HL-60 (cell line): ENCODE measurements at regions not wholly inside any gene's neighbourhood (a gene's known extent, or its start where the extent isn't known, plus 50 kb on each side); places are given as distances from the start of the nearest gene placed in this dataset.

Experiments used
- GABPA ChIP-seq: IDR thresholded peaks from 2 replicates; pipeline ENCODE4 v1.6.1; 2012; ENCODE audit warnings: low read depth
- POLR2AphosphoS5 ChIP-seq: IDR thresholded peaks from 2 replicates; pipeline ENCODE4 v1.6.1; 2012; ENCODE audit warnings: low read depth
- SPI1 ChIP-seq: IDR thresholded peaks from 2 replicates; pipeline ENCODE4 v1.6.1; 2012; ENCODE audit warnings: low read depth, mild to moderate bottlenecking, borderline replicate concordance
- TF ChIP-seq, protein P1 (sequence below): IDR thresholded peaks from one replicate; pipeline ENCODE4 v1.5.1; 2011; ENCODE audit warnings: low read length, control low read depth, inconsistent platforms; ENCODE audit not compliant: insufficient read depth
- TF ChIP-seq, protein P2 (sequence below): IDR thresholded peaks from 2 replicates; pipeline ENCODE4 v1.6.1; 2012; ENCODE audit warnings: low read depth; ENCODE audit not compliant: insufficient replicate concordance

DNA sequence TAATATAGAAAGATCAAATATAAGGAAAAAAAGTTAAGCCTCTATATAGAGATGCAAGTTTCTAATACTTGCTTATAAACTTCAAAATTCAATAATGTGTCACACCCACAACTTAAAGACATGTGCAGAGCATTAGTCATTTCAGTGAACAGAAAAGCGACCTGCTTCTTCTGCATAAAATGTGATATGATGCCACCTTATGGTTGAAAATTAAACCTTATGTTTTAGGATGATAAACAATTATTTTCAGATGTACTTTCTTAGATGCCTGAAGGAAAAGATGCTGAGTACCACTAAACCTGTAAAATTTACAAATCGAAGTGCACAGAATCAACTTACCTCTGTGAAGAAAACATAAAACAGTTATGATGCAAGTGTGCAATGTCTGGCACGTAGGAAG, 96.0 kb downstream of the MTERF1 start:
- TF ChIP-seq, protein P1, sequence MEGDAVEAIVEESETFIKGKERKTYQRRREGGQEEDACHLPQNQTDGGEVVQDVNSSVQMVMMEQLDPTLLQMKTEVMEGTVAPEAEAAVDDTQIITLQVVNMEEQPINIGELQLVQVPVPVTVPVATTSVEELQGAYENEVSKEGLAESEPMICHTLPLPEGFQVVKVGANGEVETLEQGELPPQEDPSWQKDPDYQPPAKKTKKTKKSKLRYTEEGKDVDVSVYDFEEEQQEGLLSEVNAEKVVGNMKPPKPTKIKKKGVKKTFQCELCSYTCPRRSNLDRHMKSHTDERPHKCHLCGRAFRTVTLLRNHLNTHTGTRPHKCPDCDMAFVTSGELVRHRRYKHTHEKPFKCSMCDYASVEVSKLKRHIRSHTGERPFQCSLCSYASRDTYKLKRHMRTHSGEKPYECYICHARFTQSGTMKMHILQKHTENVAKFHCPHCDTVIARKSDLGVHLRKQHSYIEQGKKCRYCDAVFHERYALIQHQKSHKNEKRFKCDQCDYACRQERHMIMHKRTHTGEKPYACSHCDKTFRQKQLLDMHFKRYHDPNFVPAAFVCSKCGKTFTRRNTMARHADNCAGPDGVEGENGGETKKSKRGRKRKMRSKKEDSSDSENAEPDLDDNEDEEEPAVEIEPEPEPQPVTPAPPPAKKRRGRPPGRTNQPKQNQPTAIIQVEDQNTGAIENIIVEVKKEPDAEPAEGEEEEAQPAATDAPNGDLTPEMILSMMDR = no peak
- TF ChIP-seq SPI1 (no peak), POLR2AphosphoS5 (no peak), GABPA (no peak)
- TF ChIP-seq, protein P2, sequence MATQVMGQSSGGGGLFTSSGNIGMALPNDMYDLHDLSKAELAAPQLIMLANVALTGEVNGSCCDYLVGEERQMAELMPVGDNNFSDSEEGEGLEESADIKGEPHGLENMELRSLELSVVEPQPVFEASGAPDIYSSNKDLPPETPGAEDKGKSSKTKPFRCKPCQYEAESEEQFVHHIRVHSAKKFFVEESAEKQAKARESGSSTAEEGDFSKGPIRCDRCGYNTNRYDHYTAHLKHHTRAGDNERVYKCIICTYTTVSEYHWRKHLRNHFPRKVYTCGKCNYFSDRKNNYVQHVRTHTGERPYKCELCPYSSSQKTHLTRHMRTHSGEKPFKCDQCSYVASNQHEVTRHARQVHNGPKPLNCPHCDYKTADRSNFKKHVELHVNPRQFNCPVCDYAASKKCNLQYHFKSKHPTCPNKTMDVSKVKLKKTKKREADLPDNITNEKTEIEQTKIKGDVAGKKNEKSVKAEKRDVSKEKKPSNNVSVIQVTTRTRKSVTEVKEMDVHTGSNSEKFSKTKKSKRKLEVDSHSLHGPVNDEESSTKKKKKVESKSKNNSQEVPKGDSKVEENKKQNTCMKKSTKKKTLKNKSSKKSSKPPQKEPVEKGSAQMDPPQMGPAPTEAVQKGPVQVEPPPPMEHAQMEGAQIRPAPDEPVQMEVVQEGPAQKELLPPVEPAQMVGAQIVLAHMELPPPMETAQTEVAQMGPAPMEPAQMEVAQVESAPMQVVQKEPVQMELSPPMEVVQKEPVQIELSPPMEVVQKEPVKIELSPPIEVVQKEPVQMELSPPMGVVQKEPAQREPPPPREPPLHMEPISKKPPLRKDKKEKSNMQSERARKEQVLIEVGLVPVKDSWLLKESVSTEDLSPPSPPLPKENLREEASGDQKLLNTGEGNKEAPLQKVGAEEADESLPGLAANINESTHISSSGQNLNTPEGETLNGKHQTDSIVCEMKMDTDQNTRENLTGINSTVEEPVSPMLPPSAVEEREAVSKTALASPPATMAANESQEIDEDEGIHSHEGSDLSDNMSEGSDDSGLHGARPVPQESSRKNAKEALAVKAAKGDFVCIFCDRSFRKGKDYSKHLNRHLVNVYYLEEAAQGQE = no peak
